Neural progenitor cell (in vitro differentiated cells): ENCODE measurements at regions not wholly inside any gene's neighbourhood (a gene's known extent, or its start where the extent isn't known, plus 50 kb on each side); places are given as distances from the start of the nearest gene placed in this dataset.

Source experiments
- DNase-seq: peaks from one replicate; pipeline ENCODE4 v3.0.0-alpha.2; 2016; ENCODE audit warnings: low spot score
- H2AFZ ChIP-seq: fragments of 200-600 bp; sonication (generic); replicated peaks from 2 replicates; pipeline ENCODE4 v1.6.1; 2016; ENCODE audit warnings: antibody characterized with exemption
- H3F3A ChIP-seq: fragments of 200-600 bp; sonication (generic); 2 replicates; pipeline ENCODE4 v1.6.1; 2016; ENCODE audit warnings: antibody characterized with exemption, low read depth
- H3K27ac ChIP-seq: fragments of 200-600 bp; sonication (generic); 2 replicates; pipeline ENCODE4 v1.5.1; 2016; ENCODE audit warnings: mild to moderate bottlenecking
- H3K27me3 ChIP-seq: fragments of 200-600 bp; sonication (generic); 2 replicates; pipeline ENCODE4 v1.6.1; 2016; ENCODE audit warnings: mild to moderate bottlenecking, moderate library complexity
- H3K36me3 ChIP-seq: fragments of 200-600 bp; sonication (generic); 2 replicates; pipeline ENCODE4 v1.5.1; 2016
- H3K4me1 ChIP-seq: fragments of 200-600 bp; sonication (generic); 2 replicates; pipeline ENCODE4 v1.6.1; 2016; ENCODE audit warnings: mixed run types
- H3K4me2 ChIP-seq: fragments of 200-600 bp; sonication (generic); 2 replicates; pipeline ENCODE4 v1.6.1; 2016
- H3K4me3 ChIP-seq: fragments of 200-600 bp; sonication (generic); 2 replicates; pipeline ENCODE4 v1.5.1; 2016
- H3K79me2 ChIP-seq: fragments of 200-600 bp; sonication (generic); 2 replicates; pipeline ENCODE4 v1.6.1; 2016; ENCODE audit warnings: low read depth
- H3K9ac ChIP-seq: fragments of 200-600 bp; sonication (generic); 2 replicates; pipeline ENCODE4 v1.6.1; 2016
- H3K9me3 ChIP-seq: fragments of 200-600 bp; sonication (generic); 2 replicates; pipeline ENCODE4 v1.5.1; 2016; ENCODE audit warnings: low read depth
- H4K20me1 ChIP-seq: fragments of 200-600 bp; sonication (generic); 2 replicates; pipeline ENCODE4 v1.6.1; 2016; ENCODE audit warnings: low read depth
- H3K27ac Mint-ChIP-seq: 3 replicates; pipeline ENCODE4 v1.8.0; 2021; ENCODE audit warnings: mixed read lengths
- H3K27me3 Mint-ChIP-seq: 2 replicates; pipeline ENCODE4 v1.8.0; 2022; ENCODE audit warnings: low read depth, mild to moderate bottlenecking, inconsistent platforms, moderate library complexity, mixed read lengths; ENCODE audit not compliant: insufficient read depth
- H3K36me3 Mint-ChIP-seq: 3 replicates; pipeline ENCODE4 v1.8.0; 2021; ENCODE audit warnings: mixed read lengths
- H3K4me1 Mint-ChIP-seq: 3 replicates; pipeline ENCODE4 v1.8.0; 2021; ENCODE audit warnings: mixed read lengths
- H3K4me3 Mint-ChIP-seq: 3 replicates; pipeline ENCODE4 v1.8.0; 2021; ENCODE audit warnings: mild to moderate bottlenecking, moderate library complexity, mixed read lengths
- H3K9me3 Mint-ChIP-seq: 3 replicates; pipeline ENCODE4 v1.8.0; 2020; ENCODE audit warnings: mixed read lengths
- EZH2 ChIP-seq: fragments of 200-600 bp; sonication (generic); IDR thresholded peaks from 2 replicates; pipeline ENCODE4 v1.6.1; 2017; ENCODE audit warnings: antibody characterized with exemption, mild to moderate bottlenecking, moderate library complexity
- EZH2phosphoT487 ChIP-seq: fragments of 200-600 bp; sonication (generic); IDR thresholded peaks from 2 replicates; pipeline ENCODE4 v1.6.1; 2017; ENCODE audit warnings: antibody characterized with exemption
- TF ChIP-seq, protein P1 (sequence below): fragments of 200-600 bp; sonication (generic); IDR thresholded peaks from 2 replicates; pipeline ENCODE4 v1.5.1; 2017; ENCODE audit warnings: antibody characterized with exemption, mild to moderate bottlenecking

GRCh38 chr5:40284863-40285262 is 394.9 kb upstream of the PTGER4 start:
- peak overlapping the region; percentile 22 for H2AFZ ChIP-seq
- no peaks in the 10 kb centered on the region for H4K20me1 ChIP-seq
- H3K36me3 Mint-ChIP-seq = no peaks in the 10 kb centered on the region
- no peak overlapping the region for H3K9ac ChIP-seq
- no peak overlapping the region for H3K4me2 ChIP-seq
- TF ChIP-seq EZH2 = no peak
- no peak for TF ChIP-seq EZH2phosphoT487
- TF ChIP-seq, protein P1, sequence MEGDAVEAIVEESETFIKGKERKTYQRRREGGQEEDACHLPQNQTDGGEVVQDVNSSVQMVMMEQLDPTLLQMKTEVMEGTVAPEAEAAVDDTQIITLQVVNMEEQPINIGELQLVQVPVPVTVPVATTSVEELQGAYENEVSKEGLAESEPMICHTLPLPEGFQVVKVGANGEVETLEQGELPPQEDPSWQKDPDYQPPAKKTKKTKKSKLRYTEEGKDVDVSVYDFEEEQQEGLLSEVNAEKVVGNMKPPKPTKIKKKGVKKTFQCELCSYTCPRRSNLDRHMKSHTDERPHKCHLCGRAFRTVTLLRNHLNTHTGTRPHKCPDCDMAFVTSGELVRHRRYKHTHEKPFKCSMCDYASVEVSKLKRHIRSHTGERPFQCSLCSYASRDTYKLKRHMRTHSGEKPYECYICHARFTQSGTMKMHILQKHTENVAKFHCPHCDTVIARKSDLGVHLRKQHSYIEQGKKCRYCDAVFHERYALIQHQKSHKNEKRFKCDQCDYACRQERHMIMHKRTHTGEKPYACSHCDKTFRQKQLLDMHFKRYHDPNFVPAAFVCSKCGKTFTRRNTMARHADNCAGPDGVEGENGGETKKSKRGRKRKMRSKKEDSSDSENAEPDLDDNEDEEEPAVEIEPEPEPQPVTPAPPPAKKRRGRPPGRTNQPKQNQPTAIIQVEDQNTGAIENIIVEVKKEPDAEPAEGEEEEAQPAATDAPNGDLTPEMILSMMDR = no peak
- DNase-seq = no peak
- H3K4me3 Mint-ChIP-seq = no peak overlapping the region
- H3K27ac Mint-ChIP-seq = no peak overlapping the region
- no peaks in the 10 kb centered on the region for H3K9me3 ChIP-seq
- no peaks in the 10 kb centered on the region for H3K4me1 Mint-ChIP-seq
- no peaks in the 10 kb centered on the region for H3K27me3 ChIP-seq
- H3F3A ChIP-seq = no peaks in the 10 kb centered on the region
- H3K79me2 ChIP-seq = no peaks in the 10 kb centered on the region
- no peak overlapping the region for H3K27ac ChIP-seq
- H3K27me3 Mint-ChIP-seq = no peaks in the 10 kb centered on the region
- no peak overlapping the region for H3K4me3 ChIP-seq
- no peaks in the 10 kb centered on the region for H3K4me1 ChIP-seq
- H3K9me3 Mint-ChIP-seq = no peaks in the 10 kb centered on the region
- no peaks in the 10 kb centered on the region for H3K36me3 ChIP-seq

DNA sequence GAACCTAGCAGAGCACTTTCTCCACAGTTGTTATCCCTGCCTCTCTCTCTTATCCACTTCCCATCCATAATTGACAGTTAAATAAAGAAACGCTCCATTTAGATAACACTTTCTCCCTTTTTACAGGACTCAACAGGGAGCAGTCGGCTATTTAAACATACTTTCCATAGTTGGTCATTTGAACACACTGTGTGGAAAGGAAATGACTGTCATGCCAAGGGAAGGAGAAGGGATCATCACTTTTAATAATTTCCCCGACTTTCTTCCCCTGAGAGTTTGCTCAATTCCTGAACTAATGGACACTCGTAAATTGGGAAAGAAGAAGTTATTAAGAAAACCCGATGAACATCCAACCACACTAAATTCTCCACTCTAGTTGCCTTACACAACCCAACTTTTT is 400.8 kb upstream of the PTGER4 start:
- H3F3A ChIP-seq = no peaks in the 10 kb centered on the region
- Mint-ChIP-seq H3K27me3 (peaks cover 2% of the 10 kb centered on the region), H3K4me3 (no peak overlapping the region), H3K4me1 (no peaks in the 10 kb centered on the region), H3K36me3 (no peaks in the 10 kb centered on the region), H3K27ac (no peak overlapping the region), H3K9me3 (no peaks in the 10 kb centered on the region)
- TF ChIP-seq, protein P1 = no peak
- TF ChIP-seq EZH2 (no peak), EZH2phosphoT487 (no peak)
- DNase-seq = no peak
- H2AFZ ChIP-seq = no peak overlapping the region
- no peaks in the 10 kb centered on the region for H3K79me2 ChIP-seq
- H3K9ac ChIP-seq = no peak overlapping the region
- no peaks in the 10 kb centered on the region for H3K4me1 ChIP-seq
- no peak overlapping the region for H3K27ac ChIP-seq
- no peak overlapping the region for H3K4me2 ChIP-seq
- H3K27me3 ChIP-seq = no peaks in the 10 kb centered on the region
- H3K4me3 ChIP-seq = no peak overlapping the region
- H4K20me1 ChIP-seq = no peaks in the 10 kb centered on the region
- no peaks in the 10 kb centered on the region for H3K36me3 ChIP-seq
- H3K9me3 ChIP-seq = no peaks in the 10 kb centered on the region

DNA sequence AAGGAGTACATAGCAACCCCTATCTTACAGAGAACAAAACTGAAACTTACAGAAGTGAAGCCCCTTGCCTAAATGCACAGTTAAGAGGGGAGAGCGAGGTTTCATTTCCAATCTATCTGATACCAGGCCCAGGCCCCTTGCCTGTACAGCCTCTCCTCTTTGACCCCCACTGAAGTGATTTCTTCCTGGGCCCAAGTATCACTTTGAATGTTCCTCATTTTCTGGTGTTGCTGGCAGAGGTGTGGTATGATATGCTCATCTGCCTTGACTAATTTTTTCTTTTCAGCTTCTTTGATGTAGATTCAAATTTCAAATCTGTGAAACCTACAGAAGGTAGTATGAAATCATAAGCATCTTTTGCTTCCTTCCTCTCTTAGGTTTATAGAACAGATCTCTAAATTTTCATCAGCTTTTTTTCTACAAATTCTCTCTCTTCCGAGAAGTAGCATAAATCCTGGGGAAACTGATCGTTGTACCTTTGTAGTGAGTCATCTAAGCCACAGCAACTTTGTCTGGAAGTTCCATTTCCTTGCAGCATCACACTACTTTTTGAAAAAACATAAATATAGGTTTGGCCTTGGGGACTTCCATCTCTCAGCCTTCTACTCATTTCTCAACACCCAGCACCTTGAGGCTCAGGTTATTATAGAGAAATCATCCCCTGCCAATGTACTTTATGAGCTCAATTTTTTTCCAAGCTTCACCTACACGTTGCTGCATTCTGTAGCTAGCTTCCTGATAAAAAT is 402.4 kb upstream of the PTGER4 start:
- H3K4me3 ChIP-seq = no peak overlapping the region
- Mint-ChIP-seq H3K4me3 (no peak overlapping the region), H3K27me3 (peaks cover 3% of the 10 kb centered on the region), H3K4me1 (no peaks in the 10 kb centered on the region), H3K36me3 (no peaks in the 10 kb centered on the region), H3K9me3 (no peaks in the 10 kb centered on the region), H3K27ac (no peak overlapping the region)
- H3K27ac ChIP-seq = no peak overlapping the region
- H3K79me2 ChIP-seq = no peaks in the 10 kb centered on the region
- no peaks in the 10 kb centered on the region for H3K27me3 ChIP-seq
- no peak overlapping the region for H3K9ac ChIP-seq
- H3F3A ChIP-seq = no peaks in the 10 kb centered on the region
- no peaks in the 10 kb centered on the region for H3K36me3 ChIP-seq
- H3K4me2 ChIP-seq = no peak overlapping the region
- no peak for TF ChIP-seq EZH2
- TF ChIP-seq, protein P1 = no peak
- TF ChIP-seq EZH2phosphoT487 = no peak
- no peaks in the 10 kb centered on the region for H3K4me1 ChIP-seq
- no peak overlapping the region for H2AFZ ChIP-seq
- DNase-seq = no peak
- H3K9me3 ChIP-seq = no peaks in the 10 kb centered on the region
- no peaks in the 10 kb centered on the region for H4K20me1 ChIP-seq
